GM21526 (cell line): ENCODE measurements at regions not wholly inside any gene's neighbourhood (a gene's known extent, or its start where the extent isn't known, plus 50 kb on each side); places are given as distances from the start of the nearest gene placed in this dataset.

Experiments
- ATAC-seq: cut with Tn5 transposase; IDR thresholded peaks from one replicate; pipeline ENCODE4 v1.9.1; 2021; ENCODE audit warnings: moderate library complexity; ENCODE audit not compliant: unreplicated experiment, low FRiP score

DNA sequence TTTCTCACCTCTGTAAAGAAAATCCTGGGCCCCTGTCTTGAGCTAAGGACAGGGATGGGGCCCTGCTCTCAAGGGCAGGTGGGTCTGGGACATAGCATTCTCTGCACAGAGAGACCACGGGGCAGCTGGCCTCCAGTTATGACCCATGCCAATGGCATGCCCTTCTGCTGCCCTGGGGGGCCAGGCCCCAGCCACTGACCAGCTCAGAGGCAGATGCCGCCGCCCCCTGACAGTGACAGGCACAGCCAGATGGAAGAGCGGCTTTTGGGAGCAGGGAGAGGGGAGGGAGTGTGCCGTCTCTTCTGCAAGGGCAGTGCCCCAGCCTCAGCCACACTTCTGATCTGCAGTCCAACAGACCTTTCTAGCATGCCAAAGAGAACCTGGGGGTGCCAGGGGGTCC lies 114.8 kb upstream of the NAV2 start:
- no peak for ATAC-seq

GRCh38 chr11:19597206-19597605 lies 115.4 kb upstream of the NAV2 start:
- ATAC-seq, result no peak

GRCh38 chr11:19595840-19596751 lies 116.5 kb upstream of the NAV2 start:
- no peak for ATAC-seq

DNA sequence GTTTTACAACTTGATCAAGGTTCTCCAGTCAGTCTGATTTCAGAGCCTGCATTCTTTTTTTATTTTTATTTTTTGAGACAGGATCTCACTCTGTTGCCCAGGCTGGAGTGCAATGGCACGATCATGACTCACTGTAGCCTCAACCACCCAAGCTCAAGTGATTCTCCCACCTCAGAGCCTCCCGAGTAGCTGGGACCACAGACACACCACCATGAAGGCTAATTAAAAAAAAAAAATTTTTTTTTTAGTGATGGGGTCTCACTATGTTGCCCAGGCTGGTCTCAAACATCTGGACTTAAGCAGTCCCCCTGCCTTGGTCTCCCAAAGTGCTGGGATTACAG lies 117.2 kb upstream of the NAV2 start:
- no peak for ATAC-seq

DNA sequence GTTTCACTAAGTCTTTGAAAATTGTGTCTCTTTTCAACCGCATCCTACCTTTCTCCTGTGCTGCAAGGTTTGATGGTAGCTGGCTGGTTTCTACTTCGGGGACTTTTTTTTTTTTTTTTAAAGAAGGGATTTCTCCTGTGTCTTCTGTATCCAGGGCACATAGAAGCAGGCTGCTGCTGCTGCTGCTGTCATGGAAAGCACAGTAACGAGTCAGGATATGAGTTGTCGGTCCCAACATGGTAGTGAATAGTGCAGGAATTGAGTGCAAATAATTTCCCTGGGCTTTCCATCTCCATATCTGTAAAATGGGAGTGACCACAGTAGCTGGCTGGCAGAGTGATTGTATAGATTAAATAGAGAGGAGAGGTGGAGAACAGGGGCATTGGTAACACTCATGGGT lies 118.3 kb upstream of the NAV2 start:
- no peak for ATAC-seq

- no peak for ATAC-seq
Measured at GRCh38 chr11:19592842-19593241, 119.8 kb upstream of the NAV2 start.

DNA sequence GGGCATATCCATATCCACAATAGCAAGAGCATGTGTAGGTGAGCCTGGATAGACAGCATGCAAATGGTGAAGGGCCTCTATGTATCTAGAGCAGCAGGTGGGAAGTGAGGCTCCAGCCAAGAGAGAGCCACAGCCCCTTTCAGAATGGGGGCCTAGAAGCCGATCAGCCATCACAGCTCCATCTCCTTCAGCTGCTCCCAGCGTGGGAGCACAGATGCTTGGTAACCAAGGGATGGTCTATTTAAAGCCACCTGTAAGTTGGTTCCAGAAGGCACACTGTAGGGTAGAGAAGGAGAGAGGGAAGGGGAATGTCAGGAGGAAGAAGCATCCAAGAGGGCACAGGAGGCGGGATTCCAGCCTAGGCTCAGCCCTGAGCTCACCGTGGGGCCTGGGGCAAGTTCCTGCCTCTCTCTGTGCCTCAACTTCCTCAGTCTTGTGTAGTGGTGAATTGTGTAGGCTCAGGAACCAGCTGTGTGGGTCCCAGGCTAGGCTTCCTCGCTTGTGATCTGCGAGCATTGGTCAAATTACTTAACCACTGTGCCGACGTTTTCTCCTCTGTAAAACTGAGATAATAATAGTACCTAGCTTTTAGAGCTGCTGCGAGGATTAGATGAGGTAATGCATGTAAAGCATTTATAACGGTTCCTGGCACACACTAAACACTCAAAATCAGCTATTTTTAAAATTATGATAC lies 122.9 kb upstream of the NAV2 start:
- no peak for ATAC-seq

DNA sequence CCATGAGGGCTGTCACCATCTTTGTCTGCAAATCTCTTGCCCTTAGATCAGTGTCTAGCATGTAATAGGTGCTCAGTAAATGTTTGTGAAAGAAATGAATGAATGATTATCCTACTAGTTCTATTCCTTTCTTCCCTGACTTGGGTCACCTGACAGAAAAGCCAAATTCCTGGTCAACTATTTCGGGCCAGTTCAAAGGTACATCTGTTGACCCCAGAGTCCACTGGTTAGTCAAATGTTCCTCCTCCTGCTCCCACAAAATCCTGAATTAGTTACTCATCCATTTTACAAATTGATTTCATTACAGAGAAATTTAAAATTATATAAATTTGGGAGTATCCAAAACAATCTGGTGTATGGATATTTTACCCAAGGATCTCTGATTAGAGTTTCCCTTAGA lies 124.7 kb upstream of the NAV2 start:
- no peak for ATAC-seq

- no peak for ATAC-seq
Measured at GRCh38 chr11:19580646-19581045, 132.0 kb upstream of the NAV2 start.

DNA sequence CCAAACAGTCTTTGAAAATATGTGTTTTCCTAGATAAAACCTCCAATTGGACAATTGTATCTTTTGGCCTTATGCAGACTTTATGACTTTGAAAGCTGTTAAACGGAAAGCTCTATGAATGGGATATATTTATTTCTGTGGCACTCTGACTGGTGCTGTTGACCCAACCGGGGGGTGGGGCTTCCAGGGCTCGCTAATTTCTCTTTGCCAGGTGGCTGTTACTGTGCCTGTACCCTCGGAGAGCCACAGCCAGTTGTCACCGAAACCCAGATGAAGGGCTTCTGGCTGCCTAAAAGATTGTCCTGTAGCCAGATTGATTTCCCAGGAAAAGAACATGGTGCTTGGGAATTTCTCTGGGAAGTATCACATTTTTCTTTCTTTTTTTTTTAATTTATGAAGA lies 132.7 kb upstream of the NAV2 start:
- no peak for ATAC-seq

DNA sequence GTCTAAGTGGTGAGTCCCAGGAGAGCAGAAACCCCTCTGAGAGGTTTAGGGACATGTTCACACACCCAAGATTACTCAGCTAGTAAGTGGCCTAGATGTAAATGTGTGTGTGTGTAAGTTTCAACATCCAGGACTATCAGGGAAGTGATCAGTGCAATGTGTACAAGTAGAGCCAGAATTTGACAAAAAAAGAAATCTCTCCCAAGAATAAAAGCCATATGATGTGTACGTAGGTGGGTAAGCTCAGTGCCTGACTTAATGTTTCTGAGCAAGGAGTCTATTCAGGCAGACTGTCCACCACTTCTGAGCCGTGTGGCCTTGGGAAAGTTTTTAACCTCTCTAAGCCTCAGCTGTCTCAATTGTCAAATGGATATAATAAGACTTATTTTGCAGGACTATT lies 133.8 kb upstream of the NAV2 start:
- no peak for ATAC-seq

DNA sequence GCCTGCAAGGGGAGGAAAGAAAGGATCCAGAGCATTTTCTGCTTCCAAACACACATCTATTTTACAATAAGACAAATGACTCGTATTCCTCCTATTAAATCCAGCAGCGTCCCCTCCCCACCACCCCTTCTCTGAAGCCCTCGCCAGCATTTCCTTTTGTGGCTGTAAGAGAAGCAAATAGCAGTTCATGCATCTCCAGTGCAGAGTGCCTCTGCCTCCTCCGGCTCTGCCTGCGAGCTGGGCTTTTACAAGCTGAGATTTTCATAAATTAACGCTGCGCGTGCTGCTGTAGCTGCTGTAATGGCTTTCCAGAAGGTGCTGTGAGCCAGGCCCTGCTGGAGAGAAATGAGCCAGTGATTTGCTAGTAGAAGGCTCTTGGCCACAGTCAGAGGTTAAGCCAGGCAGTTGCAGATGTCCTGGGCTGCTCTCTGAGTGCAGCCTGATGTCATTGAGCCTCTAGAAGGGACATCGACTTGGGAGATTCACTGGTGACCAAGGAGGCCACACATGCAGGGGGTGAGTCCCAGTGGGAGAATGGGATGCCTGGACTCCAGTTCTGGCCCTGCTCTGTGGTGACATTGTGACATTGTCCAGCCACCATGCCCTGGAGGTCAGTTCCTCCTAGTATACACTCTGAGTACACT lies 134.5 kb upstream of the NAV2 start:
- ATAC-seq, result no peak

DNA sequence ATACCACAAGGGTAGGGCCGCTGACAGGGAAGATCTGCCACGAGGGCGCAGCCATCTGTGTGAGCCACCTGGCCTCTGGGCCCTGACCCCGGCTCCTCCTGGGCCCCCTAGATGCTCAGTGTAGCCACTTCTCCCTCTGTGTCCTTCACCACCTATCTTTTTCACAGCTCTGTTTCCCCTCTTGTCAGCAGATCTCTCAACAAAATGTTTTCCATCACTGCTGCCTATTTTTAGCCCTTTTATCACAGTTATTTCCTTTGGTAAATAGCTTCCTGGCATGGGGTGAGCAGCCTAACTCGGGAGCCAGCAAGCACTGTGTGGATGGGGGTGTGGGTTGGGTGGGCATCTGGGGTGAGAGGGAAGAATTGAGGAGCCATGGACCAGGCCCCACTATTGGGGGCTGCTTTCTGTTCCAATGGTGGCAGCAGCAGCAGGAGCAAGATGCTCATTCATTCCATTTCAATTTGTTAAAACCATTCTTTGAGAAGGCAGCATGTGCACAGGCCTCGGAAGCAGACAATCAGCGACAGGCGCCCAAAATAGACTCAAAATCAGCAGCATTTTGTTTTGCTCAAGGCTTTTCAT lies 135.2 kb upstream of the NAV2 start:
- no peak for ATAC-seq

DNA sequence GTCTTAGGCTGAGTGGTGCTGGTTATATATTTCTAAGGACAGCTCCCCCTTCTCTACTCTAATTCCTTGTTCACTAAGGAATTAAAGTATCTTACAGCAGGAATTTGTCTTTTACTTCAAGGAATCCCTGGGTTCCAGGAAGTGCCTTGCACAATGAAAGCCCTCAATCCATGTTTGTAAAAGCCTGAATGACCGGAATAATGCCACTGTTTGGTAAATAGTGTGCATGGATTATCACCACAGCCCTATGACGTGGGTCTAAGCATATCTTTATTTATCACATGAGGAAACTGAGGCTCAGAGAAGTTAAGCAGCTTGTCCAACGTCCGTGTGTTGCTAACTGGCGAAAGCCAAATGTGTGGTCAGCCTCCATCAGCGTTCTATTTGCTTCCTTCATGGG lies 135.7 kb upstream of the NAV2 start:
- no peak for ATAC-seq

GRCh38 chr11:19576054-19576453 lies 136.6 kb upstream of the NAV2 start:
- no peak for ATAC-seq

DNA sequence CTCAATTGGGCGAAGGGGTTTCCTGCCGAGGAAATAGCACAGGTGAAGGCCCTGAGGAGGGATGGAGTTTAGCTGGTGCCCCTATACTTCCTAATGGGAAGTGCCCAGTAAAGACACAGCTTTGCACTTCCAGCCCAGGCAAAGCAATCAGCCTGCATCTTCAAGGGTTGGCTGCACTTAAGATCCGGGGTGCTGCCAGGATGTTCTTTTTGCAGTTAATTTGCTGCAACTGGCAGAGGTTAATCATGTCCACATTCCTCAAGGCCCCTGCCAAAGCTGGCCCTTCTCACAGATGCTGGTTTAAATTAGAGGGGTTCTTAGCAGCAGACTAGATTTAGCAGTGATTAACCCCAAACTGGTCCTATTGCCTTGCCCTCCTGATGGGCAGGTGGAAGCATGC lies 137.7 kb upstream of the NAV2 start:
- ATAC-seq, result no peak

GRCh38 chr11:19573666-19574065 lies 139.0 kb upstream of the NAV2 start:
- no peak for ATAC-seq

DNA sequence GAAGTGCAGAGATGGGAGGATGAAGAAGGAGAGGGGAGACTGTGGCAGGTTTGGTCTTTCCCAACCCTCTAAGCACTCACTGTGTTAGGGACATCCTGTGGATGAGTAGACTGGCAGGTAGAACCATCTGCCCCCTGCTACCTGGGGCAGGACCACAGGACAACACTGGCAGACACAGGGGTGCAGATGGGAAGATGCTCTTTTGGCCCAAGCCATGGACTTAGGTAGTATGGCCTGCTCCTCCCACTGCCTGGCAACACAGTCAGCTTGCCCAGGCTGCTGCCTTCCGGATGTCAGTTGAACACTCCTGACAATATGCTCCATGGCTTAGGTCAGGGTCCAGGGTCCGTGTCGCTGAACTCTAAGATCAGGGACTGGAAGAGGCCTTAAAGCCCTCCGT lies 140.7 kb upstream of the NAV2 start:
- ATAC-seq, result no peak

- ATAC-seq, result no peak
Measured at GRCh38 chr11:19570889-19571288, 141.7 kb upstream of the NAV2 start.

DNA sequence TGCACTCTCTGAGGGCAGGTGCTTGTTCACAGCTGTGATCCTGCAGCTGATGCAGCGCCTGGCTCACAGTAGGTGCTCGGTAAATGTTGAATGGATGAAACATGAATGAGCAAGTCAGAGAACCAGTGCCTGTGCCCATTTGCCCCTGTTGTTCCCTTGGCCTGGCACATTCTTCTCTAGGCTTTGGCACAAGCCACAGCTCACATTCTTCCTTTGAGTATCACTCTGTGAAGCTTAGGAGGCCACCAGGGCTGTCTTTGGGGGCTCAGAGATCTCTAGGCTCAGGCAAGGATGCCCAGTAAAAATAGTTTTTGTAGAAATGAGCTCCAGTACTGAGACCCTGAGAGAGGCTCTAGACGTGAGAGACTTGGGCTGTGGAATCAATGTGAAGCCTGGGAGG lies 144.6 kb upstream of the NAV2 start:
- ATAC-seq, result no peak
